ENCODE measurements at regions not wholly inside any gene's neighbourhood (a gene's known extent, or its start where the extent isn't known, plus 50 kb on each side); places are given as distances from the start of the nearest gene placed in this dataset.
"Not testable (repeated sequence)": the region's sequence is repeated elsewhere in the genome, so short reads cannot be mapped to it uniquely, and the experiment has no call there.

DNA sequence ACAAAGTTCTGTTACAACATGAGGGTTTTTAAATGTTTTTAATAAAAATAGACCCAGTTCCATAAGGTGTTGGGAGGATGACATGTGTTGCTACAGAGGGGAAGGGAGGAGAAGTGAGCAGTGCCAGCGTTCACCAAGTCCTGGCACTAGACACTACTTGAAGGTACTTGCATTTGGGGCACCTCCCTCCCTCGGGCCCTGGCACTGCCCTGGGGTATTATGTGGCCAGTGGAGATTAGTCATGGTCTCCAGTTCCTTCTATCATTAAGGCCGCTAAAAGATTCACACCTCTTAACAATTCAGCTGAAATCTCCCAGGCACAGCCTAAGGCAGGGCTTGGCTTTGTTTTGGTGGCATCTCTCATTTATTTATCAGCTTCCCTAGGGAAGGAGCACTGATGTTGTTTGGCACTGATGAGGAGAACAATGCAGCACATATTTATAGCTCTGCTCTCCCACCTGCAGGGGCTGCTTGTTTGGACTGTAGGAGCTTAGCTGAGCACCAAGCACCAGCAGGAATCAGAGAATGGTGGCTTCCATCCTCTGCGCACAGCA, 155.5 kb upstream of the NTF3 start:
- Mint-ChIP-seq H3K36me3 (ENCODE audit: low read depth) (no peaks in the 10 kb centered on the region), H3K27ac (no peak overlapping the region), H3K27me3 (ENCODE audit: insufficient read depth) (peaks cover 7% of the 10 kb centered on the region), H3K4me3 (no peak overlapping the region), H3K9me3 (no peaks in the 10 kb centered on the region), H3K4me1 (ENCODE audit: low read depth) (peaks cover 11% of the 10 kb centered on the region)
- TF ChIP-seq, protein P1, sequence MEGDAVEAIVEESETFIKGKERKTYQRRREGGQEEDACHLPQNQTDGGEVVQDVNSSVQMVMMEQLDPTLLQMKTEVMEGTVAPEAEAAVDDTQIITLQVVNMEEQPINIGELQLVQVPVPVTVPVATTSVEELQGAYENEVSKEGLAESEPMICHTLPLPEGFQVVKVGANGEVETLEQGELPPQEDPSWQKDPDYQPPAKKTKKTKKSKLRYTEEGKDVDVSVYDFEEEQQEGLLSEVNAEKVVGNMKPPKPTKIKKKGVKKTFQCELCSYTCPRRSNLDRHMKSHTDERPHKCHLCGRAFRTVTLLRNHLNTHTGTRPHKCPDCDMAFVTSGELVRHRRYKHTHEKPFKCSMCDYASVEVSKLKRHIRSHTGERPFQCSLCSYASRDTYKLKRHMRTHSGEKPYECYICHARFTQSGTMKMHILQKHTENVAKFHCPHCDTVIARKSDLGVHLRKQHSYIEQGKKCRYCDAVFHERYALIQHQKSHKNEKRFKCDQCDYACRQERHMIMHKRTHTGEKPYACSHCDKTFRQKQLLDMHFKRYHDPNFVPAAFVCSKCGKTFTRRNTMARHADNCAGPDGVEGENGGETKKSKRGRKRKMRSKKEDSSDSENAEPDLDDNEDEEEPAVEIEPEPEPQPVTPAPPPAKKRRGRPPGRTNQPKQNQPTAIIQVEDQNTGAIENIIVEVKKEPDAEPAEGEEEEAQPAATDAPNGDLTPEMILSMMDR (IDR thresholded peaks at IDR 0.05): no peak
- DNase-seq: no peak

DNA sequence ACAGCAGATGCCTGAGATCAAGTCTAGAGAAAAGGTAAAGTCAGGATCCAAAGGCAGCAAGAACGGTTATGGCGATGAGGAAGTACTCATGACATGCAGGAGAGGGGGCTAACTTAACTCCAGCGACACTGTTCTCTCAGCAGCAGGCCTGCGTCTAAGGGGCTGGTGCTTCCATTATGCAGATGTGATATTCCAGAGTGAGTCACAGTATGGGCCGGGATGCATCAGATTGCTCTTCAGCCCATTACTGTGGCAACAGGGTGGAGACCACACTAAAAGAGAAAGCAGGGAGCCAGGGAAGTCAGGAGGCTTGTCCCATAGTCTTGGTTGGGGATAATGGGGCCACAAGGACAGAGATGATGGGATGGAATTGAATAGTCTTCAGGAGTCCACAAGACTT, 151.8 kb upstream of the NTF3 start:
- H3K4me1 Mint-ChIP-seq (ENCODE audit: low read depth): no peaks in the 10 kb centered on the region
- H3K4me3 Mint-ChIP-seq: no peak overlapping the region
- H3K36me3 Mint-ChIP-seq (ENCODE audit: low read depth): no peaks in the 10 kb centered on the region
- H3K27me3 Mint-ChIP-seq (ENCODE audit: insufficient read depth): peaks cover 19% of the 10 kb centered on the region; the same call in 1 of the 2 replicates
- TF ChIP-seq, protein P1 (IDR thresholded peaks at IDR 0.05): no peak
- H3K27ac Mint-ChIP-seq: no peak overlapping the region
- no peaks in the 10 kb centered on the region for H3K9me3 Mint-ChIP-seq
- DNase-seq: no peak

DNA sequence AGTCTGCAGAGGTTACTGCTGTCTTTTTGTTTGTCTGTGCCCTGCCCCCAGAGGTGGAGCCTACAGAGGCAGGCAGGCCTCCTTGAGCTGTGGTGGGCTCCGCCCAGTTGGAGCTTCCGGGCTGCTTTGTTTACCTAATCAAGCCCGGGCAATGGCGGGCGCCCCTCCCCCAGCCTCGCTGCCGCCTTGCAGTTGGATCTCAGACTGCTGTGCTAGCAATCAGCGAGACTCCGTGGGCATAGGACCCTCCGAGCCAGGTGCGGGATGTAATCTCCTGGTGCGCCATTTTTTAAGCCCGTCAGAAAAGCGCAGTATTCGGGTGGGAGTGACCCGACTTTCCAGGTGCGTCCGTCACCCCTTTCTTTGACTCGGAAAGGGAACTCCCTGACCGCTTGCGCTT, 141.5 kb upstream of the NTF3 start:
- DNase-seq; H3K27me3 Mint-ChIP-seq (ENCODE audit: insufficient read depth); H3K36me3 Mint-ChIP-seq (ENCODE audit: low read depth); H3K4me1 Mint-ChIP-seq (ENCODE audit: low read depth); H3K4me3 Mint-ChIP-seq; H3K9me3 Mint-ChIP-seq; H3K27ac Mint-ChIP-seq: not testable (repeated sequence)

DNA sequence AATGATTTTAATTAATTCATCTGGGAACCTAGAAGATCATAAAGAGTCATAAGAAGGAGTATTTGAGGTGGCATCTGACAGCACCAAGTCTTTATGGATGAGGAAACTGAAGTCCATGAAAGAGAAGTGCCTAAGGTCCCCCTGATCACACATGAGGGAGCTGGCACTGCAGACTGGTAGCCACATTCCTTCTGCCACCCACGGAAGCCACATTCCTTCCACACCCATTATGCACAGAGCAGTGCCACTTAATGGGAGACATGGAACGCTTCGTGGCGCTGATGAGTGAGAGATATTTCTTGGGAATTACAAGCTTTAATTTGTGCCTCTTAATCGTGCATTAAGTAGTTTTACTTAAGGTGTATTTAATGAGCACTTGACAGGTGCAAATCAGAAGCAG, 139.3 kb upstream of the NTF3 start:
- H3K4me1 Mint-ChIP-seq (ENCODE audit: low read depth): peaks cover 7% of the 10 kb centered on the region

DNA sequence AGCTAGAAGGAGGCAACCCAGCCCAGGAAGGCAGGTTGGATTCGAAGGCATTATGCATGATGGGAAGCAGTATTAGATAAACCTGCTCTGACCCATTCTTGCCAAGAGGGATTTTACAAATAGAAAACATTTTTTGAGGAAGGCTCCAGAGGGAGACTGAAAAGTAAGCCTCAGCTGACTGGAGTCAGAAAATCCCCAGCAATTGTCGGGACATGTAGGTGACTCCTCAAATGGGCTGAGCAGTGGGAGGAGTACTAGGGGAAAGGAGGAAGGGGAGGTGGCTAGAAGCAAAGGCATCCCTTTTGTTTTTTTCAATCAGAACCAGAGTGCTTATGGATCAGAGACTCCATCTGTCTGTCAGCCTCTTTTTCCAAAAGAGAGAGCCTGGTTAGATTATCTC, 138.1 kb upstream of the NTF3 start:
- TF ChIP-seq, protein P1 (IDR thresholded peaks at IDR 0.05): no peak
- H3K36me3 Mint-ChIP-seq (ENCODE audit: low read depth): no peaks in the 10 kb centered on the region
- H3K4me1 Mint-ChIP-seq (ENCODE audit: low read depth): peaks cover 7% of the 10 kb centered on the region
- H3K4me3 Mint-ChIP-seq: no peak overlapping the region
- no peaks in the 10 kb centered on the region for H3K9me3 Mint-ChIP-seq
- no peak for DNase-seq
- peaks cover 5% of the 10 kb centered on the region for H3K27me3 Mint-ChIP-seq (ENCODE audit: insufficient read depth)
- no peak overlapping the region for H3K27ac Mint-ChIP-seq

More for the DNA sequence above, 139.3 kb upstream of the NTF3 start:
- H3K27ac Mint-ChIP-seq: no peak overlapping the region
- H3K9me3 Mint-ChIP-seq: no peaks in the 10 kb centered on the region
- TF ChIP-seq, protein P1 (IDR thresholded peaks at IDR 0.05): no peak
- no peak for DNase-seq
- H3K27me3 Mint-ChIP-seq (ENCODE audit: insufficient read depth): peaks cover 5% of the 10 kb centered on the region
- no peaks in the 10 kb centered on the region for H3K36me3 Mint-ChIP-seq (ENCODE audit: low read depth)
- H3K4me3 Mint-ChIP-seq: no peak overlapping the region

DNA sequence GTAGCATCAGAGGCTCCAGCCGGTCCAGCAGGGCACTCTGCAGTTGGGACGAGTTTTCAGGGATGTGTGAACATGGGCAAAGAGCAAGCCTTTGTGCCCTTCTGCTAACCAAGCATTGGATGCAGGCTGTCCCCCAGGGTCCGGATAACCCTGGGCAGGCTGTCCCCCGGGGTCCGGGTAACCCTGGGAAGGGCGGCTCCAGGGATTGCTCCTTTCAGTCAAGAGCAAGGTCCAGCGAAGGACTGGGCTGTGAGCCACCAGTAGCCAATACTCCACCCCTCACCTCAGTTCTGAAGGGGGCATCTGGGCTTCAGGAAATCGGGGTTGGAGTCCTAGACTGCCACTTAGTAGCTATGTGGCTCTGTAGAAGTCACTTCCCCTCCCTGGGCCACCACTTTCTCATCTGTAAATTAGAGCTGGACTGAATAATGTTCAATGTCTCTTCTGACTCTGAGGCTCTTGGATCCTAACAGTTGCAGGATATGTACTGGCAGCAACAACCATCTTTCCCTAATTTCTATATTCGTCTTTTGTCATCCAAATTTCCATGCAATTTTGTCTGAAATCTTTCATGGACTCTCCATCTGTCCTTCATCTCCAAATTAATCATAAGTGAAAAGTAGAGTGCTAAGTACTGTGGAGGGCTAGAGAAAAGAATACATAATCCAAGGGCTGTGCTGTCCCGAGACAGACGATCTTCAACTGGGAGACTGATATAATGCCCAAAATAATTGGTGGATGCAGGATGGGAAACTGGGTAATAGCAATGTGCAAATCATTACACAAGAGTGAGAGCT, 137.4 kb upstream of the NTF3 start:
- no peak for DNase-seq
- TF ChIP-seq, protein P1 (IDR thresholded peaks at IDR 0.05): no peak
- peaks cover 7% of the 10 kb centered on the region for H3K4me1 Mint-ChIP-seq (ENCODE audit: low read depth)
- H3K27ac Mint-ChIP-seq: no peak overlapping the region
- no peak overlapping the region for H3K4me3 Mint-ChIP-seq
- no peaks in the 10 kb centered on the region for H3K9me3 Mint-ChIP-seq
- H3K27me3 Mint-ChIP-seq (ENCODE audit: insufficient read depth): peaks cover 5% of the 10 kb centered on the region
- no peaks in the 10 kb centered on the region for H3K36me3 Mint-ChIP-seq (ENCODE audit: low read depth)
